ENCODE measurements at regions not wholly inside any gene's neighbourhood (a gene's known extent, or its start where the extent isn't known, plus 50 kb on each side); places are given as distances from the start of the nearest gene placed in this dataset.

DNA sequence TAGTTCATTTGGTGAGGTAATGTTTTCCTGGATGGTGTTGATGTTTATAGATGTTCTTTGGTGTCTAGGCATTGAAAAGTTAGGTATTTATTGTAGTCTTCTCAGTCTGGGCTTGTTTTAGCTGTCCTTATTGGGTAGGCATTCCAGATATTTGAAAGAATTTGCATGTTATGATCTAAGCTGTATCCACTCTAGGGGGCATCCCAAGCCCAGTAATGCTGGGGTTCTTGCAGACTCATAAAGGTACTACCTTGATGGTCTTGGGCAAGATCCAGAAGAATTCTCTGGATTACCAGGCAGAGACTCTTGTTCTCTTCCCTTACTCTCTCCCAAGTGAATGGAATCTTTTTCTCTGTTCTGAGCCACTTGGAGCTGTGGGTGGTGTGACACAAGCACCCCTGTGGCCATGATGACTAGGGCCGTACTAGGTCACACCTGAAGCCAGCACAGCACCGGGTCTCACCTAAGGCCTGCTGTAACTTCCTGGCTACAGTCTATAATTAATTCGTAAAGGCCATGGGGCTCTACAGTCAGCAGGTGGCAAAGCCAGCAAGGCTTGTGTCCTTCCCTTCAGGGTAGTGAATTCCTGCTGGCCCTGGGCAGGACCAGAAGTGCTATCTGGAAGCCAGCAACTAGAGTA, 74.8 kb upstream of the PDE4B start:
- peak in 1 of 2 donors; percentile 38 for ATAC-seq (replicated peaks in 1 of 2)
- H3K4me3 Mint-ChIP-seq, result no peak overlapping the region
- H3K36me3 Mint-ChIP-seq (ENCODE audit: insufficient read depth in 2 of 2), result no peaks in the 10 kb centered on the region
- H3K4me1 Mint-ChIP-seq (ENCODE audit: low read depth), result no peaks in the 10 kb centered on the region
- DNase-seq, result peak in 1 of 2 donors; percentile 2
- no peaks in the 10 kb centered on the region for H3K9me3 Mint-ChIP-seq
- H3K27me3 Mint-ChIP-seq (ENCODE audit: low read depth), result peaks cover 16% of the 10 kb centered on the region
- no peak overlapping the region for H3K27ac Mint-ChIP-seq

DNA sequence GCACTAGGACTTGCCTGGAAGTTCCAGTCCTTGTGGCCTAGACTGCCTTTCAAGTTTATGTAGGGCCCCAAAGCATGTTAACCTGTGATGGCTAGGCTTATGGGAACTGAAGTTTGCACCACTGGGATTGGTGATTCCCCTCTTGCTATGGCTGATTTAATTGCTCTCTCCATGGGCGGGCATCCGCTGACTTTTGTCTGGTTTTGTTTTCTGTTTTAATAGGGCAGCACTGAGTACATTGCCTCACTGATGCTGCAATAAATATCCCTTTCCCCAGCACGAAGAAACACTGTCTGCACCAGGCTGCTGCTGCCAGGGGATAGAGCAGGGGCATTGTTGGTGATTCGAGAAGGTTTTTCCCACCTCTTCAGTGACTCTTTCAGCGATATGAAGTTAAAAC, 73.3 kb upstream of the PDE4B start:
- peaks cover 17% of the 10 kb centered on the region for H3K27me3 Mint-ChIP-seq (ENCODE audit: low read depth)
- ATAC-seq (replicated peaks in 1 of 2), result no peak
- DNase-seq, result no peak

DNA sequence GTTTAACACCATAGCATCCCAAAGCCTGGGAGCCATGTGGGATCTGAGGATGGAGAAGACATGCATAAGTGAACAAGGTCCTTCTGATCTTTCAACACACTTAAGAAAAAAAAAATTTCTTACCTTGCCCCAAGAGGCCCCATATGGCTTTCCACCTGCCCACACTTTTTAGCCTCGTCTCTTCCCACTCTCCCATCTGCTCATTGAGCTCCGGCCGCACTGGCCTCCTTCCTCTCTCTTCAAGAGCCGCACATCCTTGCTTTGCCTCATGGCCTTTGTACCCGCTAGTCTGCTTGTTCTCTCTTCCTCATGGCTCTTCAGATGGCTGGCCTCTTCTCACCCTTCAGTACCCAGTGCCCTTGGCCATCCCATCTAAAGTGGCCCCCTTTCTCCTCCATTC, 70.2 kb upstream of the PDE4B start:
- Mint-ChIP-seq H3K27me3 (ENCODE audit: low read depth) (peaks cover 13% of the 10 kb centered on the region), H3K4me3 (no peak overlapping the region), H3K36me3 (ENCODE audit: insufficient read depth in 2 of 2) (no peaks in the 10 kb centered on the region)

More for the DNA sequence above, 73.3 kb upstream of the PDE4B start:
- no peaks in the 10 kb centered on the region for H3K4me1 Mint-ChIP-seq (ENCODE audit: low read depth)
- H3K4me3 Mint-ChIP-seq, result no peak overlapping the region
- no peaks in the 10 kb centered on the region for H3K9me3 Mint-ChIP-seq
- no peak overlapping the region for H3K27ac Mint-ChIP-seq
- no peaks in the 10 kb centered on the region for H3K36me3 Mint-ChIP-seq (ENCODE audit: insufficient read depth in 2 of 2)

DNA sequence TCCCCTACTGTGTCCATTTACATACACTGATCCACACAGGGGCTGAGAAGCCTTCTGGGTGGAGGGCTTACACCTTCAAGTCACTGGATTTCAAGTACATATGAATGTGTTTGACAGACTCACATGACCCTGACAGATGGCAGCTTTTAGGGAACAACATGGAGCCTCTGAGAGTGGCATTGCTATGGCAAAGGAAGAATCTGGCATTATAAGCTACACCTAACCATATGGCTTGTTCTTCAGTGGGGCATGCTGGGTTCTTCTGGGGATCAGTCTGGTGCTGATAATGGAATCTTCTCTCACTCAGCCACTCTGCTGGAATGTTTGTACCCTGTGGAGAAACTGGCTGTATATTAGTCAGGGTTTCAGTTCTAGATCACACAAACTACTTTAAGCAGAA, 68.5 kb upstream of the PDE4B start:
- Mint-ChIP-seq H3K9me3 (no peaks in the 10 kb centered on the region), H3K4me1 (ENCODE audit: low read depth) (no peaks in the 10 kb centered on the region), H3K27ac (no peak overlapping the region), H3K27me3 (ENCODE audit: low read depth) (peaks cover 18% of the 10 kb centered on the region), H3K36me3 (ENCODE audit: insufficient read depth in 2 of 2) (no peaks in the 10 kb centered on the region), H3K4me3 (no peak overlapping the region)
- no peak for DNase-seq
- no peak for ATAC-seq (replicated peaks in 1 of 2)

More for the DNA sequence above, 70.2 kb upstream of the PDE4B start:
- ATAC-seq (replicated peaks in 1 of 2), result no peak
- no peaks in the 10 kb centered on the region for H3K4me1 Mint-ChIP-seq (ENCODE audit: low read depth)
- H3K27ac Mint-ChIP-seq, result no peak overlapping the region
- no peaks in the 10 kb centered on the region for H3K9me3 Mint-ChIP-seq
- no peak for DNase-seq

DNA sequence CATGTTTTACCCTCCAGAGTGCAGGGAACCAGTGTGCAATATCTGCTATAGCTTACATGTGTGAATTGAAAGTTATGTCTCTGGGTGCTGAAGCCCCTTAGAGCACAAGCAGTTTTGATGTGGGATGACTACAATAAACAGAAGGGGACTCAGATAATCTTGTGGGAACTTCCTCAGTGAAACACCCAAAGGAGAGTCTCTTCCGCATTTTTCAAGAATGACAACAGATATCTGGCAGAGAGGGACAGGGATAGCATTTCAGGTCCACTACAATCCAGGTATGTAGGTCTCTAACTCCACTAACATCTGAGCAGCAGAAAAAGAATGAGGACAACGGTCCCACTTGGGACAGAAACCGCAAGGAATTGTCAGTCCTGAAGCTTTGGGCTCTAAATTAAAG, 67.6 kb upstream of the PDE4B start:
- DNase-seq (no peak), ATAC-seq (replicated peaks in 1 of 2) (no peak)
- no peaks in the 10 kb centered on the region for H3K36me3 Mint-ChIP-seq (ENCODE audit: insufficient read depth in 2 of 2)
- H3K9me3 Mint-ChIP-seq, result no peaks in the 10 kb centered on the region
- H3K4me3 Mint-ChIP-seq, result no peak overlapping the region
- no peaks in the 10 kb centered on the region for H3K4me1 Mint-ChIP-seq (ENCODE audit: low read depth)
- no peak overlapping the region for H3K27ac Mint-ChIP-seq
- peaks cover 18% of the 10 kb centered on the region for H3K27me3 Mint-ChIP-seq (ENCODE audit: low read depth)

DNA sequence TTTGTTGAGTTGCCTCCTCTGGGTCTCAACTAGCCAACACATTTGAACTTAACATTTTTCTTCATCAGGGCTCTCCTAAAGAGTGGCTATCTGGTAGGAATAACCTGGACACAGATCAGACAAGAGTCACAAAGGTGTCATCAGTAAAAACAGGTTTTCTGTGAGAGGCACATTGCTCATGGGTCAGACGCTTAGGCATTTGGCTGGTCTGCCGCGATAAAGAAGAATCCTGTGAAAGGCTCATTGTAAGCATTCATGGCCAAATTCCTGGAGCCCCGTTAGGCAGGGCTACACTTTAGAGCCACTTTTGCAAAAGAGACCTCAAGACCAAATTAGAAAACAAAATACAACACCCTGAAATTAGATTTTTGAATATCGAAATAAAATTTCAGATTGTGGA, 64.2 kb upstream of the PDE4B start:
- H3K27ac Mint-ChIP-seq, result no peak overlapping the region
- H3K36me3 Mint-ChIP-seq (ENCODE audit: insufficient read depth in 2 of 2), result no peaks in the 10 kb centered on the region
- H3K4me1 Mint-ChIP-seq (ENCODE audit: low read depth), result no peaks in the 10 kb centered on the region
- ATAC-seq (replicated peaks in 1 of 2) (no peak), DNase-seq (no peak)
- H3K4me3 Mint-ChIP-seq, result no peak overlapping the region
- peaks cover 9% of the 10 kb centered on the region for H3K27me3 Mint-ChIP-seq (ENCODE audit: low read depth)
- H3K9me3 Mint-ChIP-seq, result no peaks in the 10 kb centered on the region

DNA sequence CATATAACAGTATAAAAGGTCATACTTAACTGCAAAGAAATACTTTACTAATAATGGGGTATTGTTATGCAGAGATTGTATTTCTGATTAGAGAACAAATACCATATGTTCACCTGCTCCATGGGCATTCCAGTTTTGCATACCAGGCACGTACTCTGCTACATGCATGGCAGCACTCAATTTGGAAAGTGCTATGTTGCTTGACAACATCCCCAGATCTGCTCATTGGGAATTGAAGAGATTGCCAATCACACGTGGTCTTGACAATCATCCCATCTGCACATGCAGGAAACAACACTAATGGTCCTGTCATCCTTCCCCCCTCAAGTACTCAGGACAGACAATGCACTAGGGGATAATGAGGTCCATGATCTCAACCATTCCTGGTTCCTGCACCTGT, 63.4 kb upstream of the PDE4B start:
- Mint-ChIP-seq H3K27me3 (ENCODE audit: low read depth) (peaks cover 9% of the 10 kb centered on the region), H3K27ac (no peak overlapping the region), H3K36me3 (ENCODE audit: insufficient read depth in 2 of 2) (no peaks in the 10 kb centered on the region), H3K4me3 (no peak overlapping the region), H3K4me1 (ENCODE audit: low read depth) (no peaks in the 10 kb centered on the region), H3K9me3 (no peaks in the 10 kb centered on the region)
- ATAC-seq (replicated peaks in 1 of 2) (no peak), DNase-seq (no peak)

GRCh38 chr1:65734979-65735378, 57.7 kb upstream of the PDE4B start:
- no peaks in the 10 kb centered on the region for H3K36me3 Mint-ChIP-seq (ENCODE audit: insufficient read depth in 2 of 2)
- no peaks in the 10 kb centered on the region for H3K4me1 Mint-ChIP-seq (ENCODE audit: low read depth)
- no peak overlapping the region for H3K27ac Mint-ChIP-seq
- H3K9me3 Mint-ChIP-seq, result peaks cover 0 to 2% of the 10 kb centered on the region in 2 donors
- ATAC-seq (replicated peaks in 1 of 2) (no peak), DNase-seq (no peak)
- no peak overlapping the region for H3K4me3 Mint-ChIP-seq
- H3K27me3 Mint-ChIP-seq (ENCODE audit: low read depth), result no peaks in the 10 kb centered on the region

GRCh38 chr1:65741993-65742392, 50.7 kb upstream of the PDE4B start:
- peaks cover 5 to 14% of the 10 kb centered on the region in 2 donors for H3K9me3 Mint-ChIP-seq
- H3K27ac Mint-ChIP-seq, result no peak overlapping the region
- H3K36me3 Mint-ChIP-seq (ENCODE audit: insufficient read depth in 2 of 2), result peaks cover 3 to 4% of the 10 kb centered on the region in 2 donors
- no peaks in the 10 kb centered on the region for H3K4me1 Mint-ChIP-seq (ENCODE audit: low read depth)
- no peaks in the 10 kb centered on the region for H3K27me3 Mint-ChIP-seq (ENCODE audit: low read depth)
- ATAC-seq (replicated peaks in 1 of 2) (no peak), DNase-seq (no peak)
- H3K4me3 Mint-ChIP-seq, result no peak overlapping the region

Measured in activated T-cell treated with anti-CD3 and anti-CD28 coated beads, Interleukin-2, amount 50 U/mL, for 72 hours (primary cell).